GM21526 (cell line): ENCODE measurements at regions not wholly inside any gene's neighbourhood (a gene's known extent, or its start where the extent isn't known, plus 50 kb on each side); places are given as distances from the start of the nearest gene placed in this dataset.
"Not testable (repeated sequence)": the region's sequence is repeated elsewhere in the genome, so short reads cannot be mapped to it uniquely, and the experiment has no call there.

Experiments
- ATAC-seq: cut with Tn5 transposase; IDR thresholded peaks from one replicate; pipeline ENCODE4 v1.9.1; 2021; ENCODE audit warnings: moderate library complexity; ENCODE audit not compliant: unreplicated experiment, low FRiP score

- ATAC-seq, result no peak
These were observed 56.3 kb upstream of the PRDM9 start for GRCh38 chr5:23451156-23451555.

- no peak for ATAC-seq
These were observed 57.2 kb upstream of the PRDM9 start for GRCh38 chr5:23450187-23450586.

GRCh38 chr5:23448627-23449026 lies 58.8 kb upstream of the PRDM9 start:
- ATAC-seq, result no peak

GRCh38 chr5:23446424-23446823 lies 61.0 kb upstream of the PRDM9 start:
- ATAC-seq, result no peak

- no peak for ATAC-seq
These were observed 61.8 kb upstream of the PRDM9 start for GRCh38 chr5:23445573-23445972.

GRCh38 chr5:23440703-23441102 lies 66.7 kb upstream of the PRDM9 start:
- no peak for ATAC-seq

GRCh38 chr5:23437011-23437410 lies 70.4 kb upstream of the PRDM9 start:
- no peak for ATAC-seq

GRCh38 chr5:23433534-23434315 lies 73.7 kb upstream of the PRDM9 start:
- ATAC-seq, result no peak

- no peak for ATAC-seq
These were observed 78.7 kb upstream of the PRDM9 start for GRCh38 chr5:23428705-23429104.

GRCh38 chr5:23420214-23420613 lies 87.2 kb upstream of the PRDM9 start:
- not testable (repeated sequence) for ATAC-seq

GRCh38 chr5:23419115-23419514 lies 88.3 kb upstream of the PRDM9 start:
- no peak for ATAC-seq

- ATAC-seq, result no peak
These were observed 94.9 kb upstream of the PRDM9 start for GRCh38 chr5:23412515-23412914.

- no peak for ATAC-seq
These were observed 95.4 kb upstream of the PRDM9 start for GRCh38 chr5:23411994-23412393.

- ATAC-seq, result no peak
These were observed 96.2 kb upstream of the PRDM9 start for GRCh38 chr5:23411200-23411599.

- ATAC-seq, result not testable (repeated sequence)
These were observed 96.6 kb upstream of the PRDM9 start for GRCh38 chr5:23410775-23411174.

- no peak for ATAC-seq
These were observed 101.9 kb upstream of the PRDM9 start for GRCh38 chr5:23405316-23406068.

GRCh38 chr5:23402585-23402984 lies 104.8 kb upstream of the PRDM9 start:
- ATAC-seq, result no peak

- no peak for ATAC-seq
These were observed 106.5 kb upstream of the PRDM9 start for GRCh38 chr5:23400951-23401350.

GRCh38 chr5:23396346-23396745 lies 111.1 kb upstream of the PRDM9 start:
- no peak for ATAC-seq

GRCh38 chr5:23389291-23390101 lies 117.9 kb upstream of the PRDM9 start:
- no peak for ATAC-seq

- no peak for ATAC-seq
These were observed 122.4 kb upstream of the PRDM9 start for GRCh38 chr5:23385036-23385435.
